SK-N-SH treated with all-trans-retinoic acid at 6 μM for 48 hours (cell line): ENCODE measurements at regions not wholly inside any gene's neighbourhood (a gene's known extent, or its start where the extent isn't known, plus 50 kb on each side); places are given as distances from the start of the nearest gene placed in this dataset.

Experiments
- ATAC-seq: fragments of 200-7000 bp; cut with Tn5 transposase; 3 replicates; pipeline ENCODE4 v1.9.1; 2020; ENCODE audit warnings: mild to moderate bottlenecking, moderate library complexity
- ARNTL ChIP-seq: fragments of 450-650 bp; formaldehyde crosslinking; IDR thresholded peaks from 2 replicates; pipeline ENCODE4 v1.5.0; 2020; ENCODE audit warnings: low read depth, mild to moderate bottlenecking, moderate library complexity, borderline replicate concordance
- CSDC2 ChIP-seq: fragments of 250-450 bp; sonication (Bioruptor Pico); IDR thresholded peaks from 2 replicates; pipeline ENCODE4 v1.5.0; 2020; ENCODE audit warnings: mild to moderate bottlenecking, moderate library complexity
- ESRRG ChIP-seq: fragments of 250-450 bp; sonication (Bioruptor Pico); IDR thresholded peaks from 2 replicates; pipeline ENCODE4 v1.6.1; 2021; ENCODE audit warnings: mild to moderate bottlenecking
- GLIS3 ChIP-seq: fragments of 250-450 bp; sonication (Bioruptor Pico); IDR thresholded peaks from 2 replicates; pipeline ENCODE4 v1.5.0; 2020; ENCODE audit warnings: mild to moderate bottlenecking, moderate library complexity
- PPARA ChIP-seq: fragments of 250-450 bp; sonication (Bioruptor Pico); IDR thresholded peaks from 2 replicates; pipeline ENCODE4 v1.5.0; 2020; ENCODE audit warnings: mild to moderate bottlenecking, borderline replicate concordance
- RARB ChIP-seq: fragments of 250-450 bp; sonication (Bioruptor Pico); IDR thresholded peaks from 2 replicates; pipeline ENCODE4 v1.8.0; 2021; ENCODE audit warnings: mild to moderate bottlenecking, moderate library complexity
- TOX ChIP-seq: fragments of 250-450 bp; sonication (Bioruptor Pico); IDR thresholded peaks from 2 replicates; pipeline ENCODE4 v1.8.0; 2021; ENCODE audit warnings: mild to moderate bottlenecking, moderate library complexity, borderline replicate concordance
- ZFP3 ChIP-seq: fragments of 250-450 bp; sonication (Bioruptor Pico); IDR thresholded peaks from 2 replicates; pipeline ENCODE4 v1.5.0; 2020; ENCODE audit warnings: mild to moderate bottlenecking, moderate library complexity
- ZFP30 ChIP-seq: fragments of 450-650 bp; formaldehyde crosslinking; IDR thresholded peaks from 2 replicates; pipeline ENCODE4 v1.5.0; 2022; ENCODE audit warnings: mild to moderate bottlenecking, moderate library complexity
- ZNF565 ChIP-seq: fragments of 450-650 bp; formaldehyde crosslinking; conservative IDR thresholded peaks from 2 replicates; pipeline ENCODE4 v1.5.0; 2020; ENCODE audit warnings: low read depth, mild to moderate bottlenecking, moderate library complexity
- ZNF70 ChIP-seq: fragments of 450-650 bp; formaldehyde crosslinking; IDR thresholded peaks from 2 replicates; pipeline ENCODE4 v1.5.0; 2020; ENCODE audit warnings: mild to moderate bottlenecking, moderate library complexity
- TF ChIP-seq, protein P1 (sequence below): fragments of 250-450 bp; sonication (Bioruptor Pico); IDR thresholded peaks from 2 replicates; pipeline ENCODE4 v1.5.0; 2020; ENCODE audit warnings: mild to moderate bottlenecking, moderate library complexity
- TF ChIP-seq, protein P2 (sequence below): fragments of 250-450 bp; sonication (Bioruptor Pico); IDR thresholded peaks from 2 replicates; pipeline ENCODE4 v1.5.1; 2021; ENCODE audit warnings: mild to moderate bottlenecking, moderate library complexity
- TF ChIP-seq, protein P3 (sequence below): fragments of 250-450 bp; sonication (Bioruptor Pico); IDR thresholded peaks from 2 replicates; pipeline ENCODE4 v1.5.1; 2020; ENCODE audit warnings: low read depth, mild to moderate bottlenecking, moderate library complexity
- TF ChIP-seq, protein P4 (sequence below): fragments of 250-450 bp; sonication (Bioruptor Pico); IDR thresholded peaks from 2 replicates; pipeline ENCODE4 v1.8.0; 2020; ENCODE audit warnings: mild to moderate bottlenecking, moderate library complexity, borderline replicate concordance
- TF ChIP-seq, protein P5 (sequence below): fragments of 250-450 bp; sonication (Bioruptor Pico); IDR thresholded peaks from 2 replicates; pipeline ENCODE4 v1.8.0; 2021; ENCODE audit warnings: low read depth, mild to moderate bottlenecking, moderate library complexity, borderline replicate concordance

DNA sequence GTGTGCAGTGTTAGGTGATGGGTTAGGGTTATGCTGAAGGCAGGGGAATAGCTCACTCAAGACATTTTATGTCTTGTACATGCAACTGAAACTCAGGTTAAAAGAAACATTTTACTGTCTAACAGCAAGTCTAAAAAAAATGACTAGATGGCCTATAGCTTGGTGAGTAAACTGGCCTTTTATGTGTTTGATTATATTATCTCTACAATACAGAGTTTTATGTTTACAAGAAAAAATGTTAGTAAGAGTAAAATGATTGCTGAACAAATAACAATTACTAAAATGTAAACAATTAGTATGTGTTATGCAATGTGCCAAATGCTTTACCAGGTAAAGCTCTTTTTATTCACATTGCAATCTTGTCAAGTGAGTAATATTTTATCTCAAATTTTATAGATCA lies 1039.6 kb downstream of the ROBO2 start:
- no peak for ATAC-seq
- TF ChIP-seq ZNF70 (CRISPR knock-in tag) (no peak), ZFP3 (CRISPR knock-in tag) (no peak), ZFP30 (CRISPR knock-in tag) (no peak), TOX (CRISPR knock-in tag) (no peak), CSDC2 (CRISPR knock-in tag) (no peak), ESRRG (no peak), RARB (no peak)
- TF ChIP-seq, protein P1, sequence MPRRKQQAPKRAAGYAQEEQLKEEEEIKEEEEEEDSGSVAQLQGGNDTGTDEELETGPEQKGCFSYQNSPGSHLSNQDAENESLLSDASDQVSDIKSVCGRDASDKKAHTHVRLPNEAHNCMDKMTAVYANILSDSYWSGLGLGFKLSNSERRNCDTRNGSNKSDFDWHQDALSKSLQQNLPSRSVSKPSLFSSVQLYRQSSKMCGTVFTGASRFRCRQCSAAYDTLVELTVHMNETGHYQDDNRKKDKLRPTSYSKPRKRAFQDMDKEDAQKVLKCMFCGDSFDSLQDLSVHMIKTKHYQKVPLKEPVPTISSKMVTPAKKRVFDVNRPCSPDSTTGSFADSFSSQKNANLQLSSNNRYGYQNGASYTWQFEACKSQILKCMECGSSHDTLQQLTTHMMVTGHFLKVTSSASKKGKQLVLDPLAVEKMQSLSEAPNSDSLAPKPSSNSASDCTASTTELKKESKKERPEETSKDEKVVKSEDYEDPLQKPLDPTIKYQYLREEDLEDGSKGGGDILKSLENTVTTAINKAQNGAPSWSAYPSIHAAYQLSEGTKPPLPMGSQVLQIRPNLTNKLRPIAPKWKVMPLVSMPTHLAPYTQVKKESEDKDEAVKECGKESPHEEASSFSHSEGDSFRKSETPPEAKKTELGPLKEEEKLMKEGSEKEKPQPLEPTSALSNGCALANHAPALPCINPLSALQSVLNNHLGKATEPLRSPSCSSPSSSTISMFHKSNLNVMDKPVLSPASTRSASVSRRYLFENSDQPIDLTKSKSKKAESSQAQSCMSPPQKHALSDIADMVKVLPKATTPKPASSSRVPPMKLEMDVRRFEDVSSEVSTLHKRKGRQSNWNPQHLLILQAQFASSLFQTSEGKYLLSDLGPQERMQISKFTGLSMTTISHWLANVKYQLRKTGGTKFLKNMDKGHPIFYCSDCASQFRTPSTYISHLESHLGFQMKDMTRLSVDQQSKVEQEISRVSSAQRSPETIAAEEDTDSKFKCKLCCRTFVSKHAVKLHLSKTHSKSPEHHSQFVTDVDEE (CRISPR knock-in tag), result no peak
- TF ChIP-seq, protein P2, sequence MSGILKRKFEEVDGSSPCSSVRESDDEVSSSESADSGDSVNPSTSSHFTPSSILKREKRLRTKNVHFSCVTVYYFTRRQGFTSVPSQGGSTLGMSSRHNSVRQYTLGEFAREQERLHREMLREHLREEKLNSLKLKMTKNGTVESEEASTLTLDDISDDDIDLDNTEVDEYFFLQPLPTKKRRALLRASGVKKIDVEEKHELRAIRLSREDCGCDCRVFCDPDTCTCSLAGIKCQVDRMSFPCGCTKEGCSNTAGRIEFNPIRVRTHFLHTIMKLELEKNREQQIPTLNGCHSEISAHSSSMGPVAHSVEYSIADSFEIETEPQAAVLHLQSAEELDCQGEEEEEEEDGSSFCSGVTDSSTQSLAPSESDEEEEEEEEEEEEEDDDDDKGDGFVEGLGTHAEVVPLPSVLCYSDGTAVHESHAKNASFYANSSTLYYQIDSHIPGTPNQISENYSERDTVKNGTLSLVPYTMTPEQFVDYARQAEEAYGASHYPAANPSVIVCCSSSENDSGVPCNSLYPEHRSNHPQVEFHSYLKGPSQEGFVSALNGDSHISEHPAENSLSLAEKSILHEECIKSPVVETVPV (CRISPR knock-in tag), result no peak
- TF ChIP-seq, protein P3, sequence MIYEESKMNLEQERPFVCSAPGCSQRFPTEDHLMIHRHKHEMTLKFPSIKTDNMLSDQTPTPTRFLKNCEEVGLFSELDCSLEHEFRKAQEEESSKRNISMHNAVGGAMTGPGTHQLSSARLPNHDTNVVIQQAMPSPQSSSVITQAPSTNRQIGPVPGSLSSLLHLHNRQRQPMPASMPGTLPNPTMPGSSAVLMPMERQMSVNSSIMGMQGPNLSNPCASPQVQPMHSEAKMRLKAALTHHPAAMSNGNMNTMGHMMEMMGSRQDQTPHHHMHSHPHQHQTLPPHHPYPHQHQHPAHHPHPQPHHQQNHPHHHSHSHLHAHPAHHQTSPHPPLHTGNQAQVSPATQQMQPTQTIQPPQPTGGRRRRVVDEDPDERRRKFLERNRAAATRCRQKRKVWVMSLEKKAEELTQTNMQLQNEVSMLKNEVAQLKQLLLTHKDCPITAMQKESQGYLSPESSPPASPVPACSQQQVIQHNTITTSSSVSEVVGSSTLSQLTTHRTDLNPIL (CRISPR knock-in tag), result no peak
- TF ChIP-seq, protein P4, sequence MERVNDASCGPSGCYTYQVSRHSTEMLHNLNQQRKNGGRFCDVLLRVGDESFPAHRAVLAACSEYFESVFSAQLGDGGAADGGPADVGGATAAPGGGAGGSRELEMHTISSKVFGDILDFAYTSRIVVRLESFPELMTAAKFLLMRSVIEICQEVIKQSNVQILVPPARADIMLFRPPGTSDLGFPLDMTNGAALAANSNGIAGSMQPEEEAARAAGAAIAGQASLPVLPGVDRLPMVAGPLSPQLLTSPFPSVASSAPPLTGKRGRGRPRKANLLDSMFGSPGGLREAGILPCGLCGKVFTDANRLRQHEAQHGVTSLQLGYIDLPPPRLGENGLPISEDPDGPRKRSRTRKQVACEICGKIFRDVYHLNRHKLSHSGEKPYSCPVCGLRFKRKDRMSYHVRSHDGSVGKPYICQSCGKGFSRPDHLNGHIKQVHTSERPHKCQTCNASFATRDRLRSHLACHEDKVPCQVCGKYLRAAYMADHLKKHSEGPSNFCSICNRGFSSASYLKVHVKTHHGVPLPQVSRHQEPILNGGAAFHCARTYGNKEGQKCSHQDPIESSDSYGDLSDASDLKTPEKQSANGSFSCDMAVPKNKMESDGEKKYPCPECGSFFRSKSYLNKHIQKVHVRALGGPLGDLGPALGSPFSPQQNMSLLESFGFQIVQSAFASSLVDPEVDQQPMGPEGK (CRISPR knock-in tag), result no peak
- TF ChIP-seq, protein P5, sequence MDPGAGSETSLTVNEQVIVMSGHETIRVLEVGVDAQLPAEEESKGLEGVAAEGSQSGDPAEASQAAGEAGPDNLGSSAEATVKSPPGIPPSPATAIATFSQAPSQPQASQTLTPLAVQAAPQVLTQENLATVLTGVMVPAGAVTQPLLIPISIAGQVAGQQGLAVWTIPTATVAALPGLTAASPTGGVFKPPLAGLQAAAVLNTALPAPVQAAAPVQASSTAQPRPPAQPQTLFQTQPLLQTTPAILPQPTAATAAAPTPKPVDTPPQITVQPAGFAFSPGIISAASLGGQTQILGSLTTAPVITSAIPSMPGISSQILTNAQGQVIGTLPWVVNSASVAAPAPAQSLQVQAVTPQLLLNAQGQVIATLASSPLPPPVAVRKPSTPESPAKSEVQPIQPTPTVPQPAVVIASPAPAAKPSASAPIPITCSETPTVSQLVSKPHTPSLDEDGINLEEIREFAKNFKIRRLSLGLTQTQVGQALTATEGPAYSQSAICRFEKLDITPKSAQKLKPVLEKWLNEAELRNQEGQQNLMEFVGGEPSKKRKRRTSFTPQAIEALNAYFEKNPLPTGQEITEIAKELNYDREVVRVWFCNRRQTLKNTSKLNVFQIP (CRISPR knock-in tag), result no peak

DNA sequence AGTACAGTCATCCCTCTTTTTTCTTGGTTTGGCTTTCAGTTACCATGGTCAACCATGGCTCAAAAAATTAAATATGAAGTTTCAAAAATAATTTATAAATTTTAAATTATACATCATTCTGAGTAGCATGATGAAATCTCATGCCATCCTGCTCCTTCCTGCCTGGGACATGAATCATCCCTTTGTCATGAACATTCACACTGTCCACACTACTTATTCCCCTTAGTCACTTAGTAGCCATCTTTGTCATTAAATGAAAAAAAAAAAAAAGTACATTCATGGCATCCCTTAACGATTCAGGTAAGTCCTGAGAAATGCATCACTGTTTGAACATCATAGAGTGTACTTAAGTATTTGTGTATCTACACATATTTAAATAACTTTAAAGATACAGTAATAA lies 1046.3 kb downstream of the ROBO2 start:
- ATAC-seq, result no peak
- TF ChIP-seq GLIS3 (CRISPR knock-in tag) (no peak), ZNF565 (CRISPR knock-in tag) (no peak), PPARA (CRISPR knock-in tag) (no peak), RARB (no peak), ARNTL (CRISPR knock-in tag) (no peak), TOX (CRISPR knock-in tag) (no peak)
- TF ChIP-seq, protein P1 (CRISPR knock-in tag), result no peak
- TF ChIP-seq, protein P3 (CRISPR knock-in tag), result no peak
- TF ChIP-seq, protein P4 (CRISPR knock-in tag), result no peak
- TF ChIP-seq, all 23 proteins: peak for 0
